Endothelial cell of umbilical vein (primary cell): ENCODE measurements at regions not wholly inside any gene's neighbourhood (a gene's known extent, or its start where the extent isn't known, plus 50 kb on each side); places are given as distances from the start of the nearest gene placed in this dataset.

ENCODE experiments used
- EZH2 ChIP-seq: IDR thresholded peaks from 2 replicates; pipeline ENCODE4 v1.6.1; 2012; ENCODE audit warnings: borderline replicate concordance, low read depth, mild to moderate bottlenecking, moderate library complexity, low read length, inconsistent platforms; ENCODE audit not compliant: severe bottlenecking
- FOS ChIP-seq: IDR thresholded peaks from 2 replicates; pipeline ENCODE4 v1.6.1; 2011; ENCODE audit warnings: mild to moderate bottlenecking, low read length, moderate library complexity, borderline replicate concordance; ENCODE audit not compliant: insufficient read depth
- GATA2 ChIP-seq: IDR thresholded peaks from 2 replicates; pipeline ENCODE4 v1.7.0; 2011; ENCODE audit warnings: low read depth, mild to moderate bottlenecking, moderate library complexity, mixed read lengths, low read length; ENCODE audit not compliant: insufficient read length, insufficient read depth
- JUN ChIP-seq: IDR thresholded peaks from 2 replicates; pipeline ENCODE4 v1.6.1; 2011; ENCODE audit warnings: borderline replicate concordance, low read depth; ENCODE audit not compliant: insufficient read length, insufficient read depth
- MYC ChIP-seq: IDR thresholded peaks from one replicate; pipeline ENCODE4 v1.6.1; 2011; ENCODE audit warnings: mild to moderate bottlenecking, low read depth, low read length
- POLR2A ChIP-seq: IDR thresholded peaks from 2 replicates; pipeline ENCODE4 v1.6.1; 2012; ENCODE audit warnings: low read depth, mild to moderate bottlenecking, control low read depth, low read length
- POLR2AphosphoS5 ChIP-seq: IDR thresholded peaks from 2 replicates; pipeline ENCODE4 v1.6.1; 2012; ENCODE audit warnings: low read depth, mild to moderate bottlenecking, control low read depth, low read length, moderate library complexity; ENCODE audit not compliant: insufficient read depth
- TF ChIP-seq, protein P1 (sequence below), 2 donors: IDR thresholded peaks; 1 replicate in 1 of 2; 2 replicates in 1 of 2; pipeline ENCODE4 v1.5.1; 2011; ENCODE audit warnings: low read length in 2 of 2, mild to moderate bottlenecking in 2 of 2, moderate library complexity in 2 of 2, control low read depth in 1 of 2, inconsistent platforms in 1 of 2, low read depth in 1 of 2; ENCODE audit not compliant: insufficient read depth in 1 of 2; ENCODE audit errors: extremely low read depth in 1 of 2
- TF ChIP-seq, protein P2 (sequence below): IDR thresholded peaks from 2 replicates; pipeline ENCODE4 v1.6.1; 2011; ENCODE audit not compliant: insufficient read depth, insufficient read length

DNA sequence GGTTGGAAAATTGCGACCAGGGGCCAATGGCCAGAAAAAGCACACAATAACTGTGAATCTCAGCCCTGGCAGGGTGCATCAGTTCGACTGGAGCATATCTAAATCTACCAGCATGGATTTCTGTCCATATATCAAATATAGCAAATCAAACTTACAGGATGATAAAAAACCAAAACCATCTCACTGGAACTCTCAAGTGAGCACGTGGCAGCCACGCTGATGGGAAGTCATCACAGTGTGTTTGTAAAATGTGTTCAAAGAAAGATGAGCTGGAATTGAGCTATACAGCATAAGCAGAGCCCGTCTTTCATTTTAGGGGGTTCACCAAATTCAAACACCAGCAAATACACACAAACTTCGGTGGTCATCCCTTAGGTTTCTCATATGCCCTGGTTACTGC is 610.1 kb downstream of the AJAP1 start:
- TF ChIP-seq, protein P1, sequence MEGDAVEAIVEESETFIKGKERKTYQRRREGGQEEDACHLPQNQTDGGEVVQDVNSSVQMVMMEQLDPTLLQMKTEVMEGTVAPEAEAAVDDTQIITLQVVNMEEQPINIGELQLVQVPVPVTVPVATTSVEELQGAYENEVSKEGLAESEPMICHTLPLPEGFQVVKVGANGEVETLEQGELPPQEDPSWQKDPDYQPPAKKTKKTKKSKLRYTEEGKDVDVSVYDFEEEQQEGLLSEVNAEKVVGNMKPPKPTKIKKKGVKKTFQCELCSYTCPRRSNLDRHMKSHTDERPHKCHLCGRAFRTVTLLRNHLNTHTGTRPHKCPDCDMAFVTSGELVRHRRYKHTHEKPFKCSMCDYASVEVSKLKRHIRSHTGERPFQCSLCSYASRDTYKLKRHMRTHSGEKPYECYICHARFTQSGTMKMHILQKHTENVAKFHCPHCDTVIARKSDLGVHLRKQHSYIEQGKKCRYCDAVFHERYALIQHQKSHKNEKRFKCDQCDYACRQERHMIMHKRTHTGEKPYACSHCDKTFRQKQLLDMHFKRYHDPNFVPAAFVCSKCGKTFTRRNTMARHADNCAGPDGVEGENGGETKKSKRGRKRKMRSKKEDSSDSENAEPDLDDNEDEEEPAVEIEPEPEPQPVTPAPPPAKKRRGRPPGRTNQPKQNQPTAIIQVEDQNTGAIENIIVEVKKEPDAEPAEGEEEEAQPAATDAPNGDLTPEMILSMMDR (IDR thresholded peaks at IDR 0.05; ENCODE audit: extremely low read depth in 1 of 2, insufficient read depth in 1 of 2, low read depth in 1 of 2, low read length in 2 of 2), result no peak
- TF ChIP-seq POLR2A, result no peak
- TF ChIP-seq MYC, result no peak
- no peak for TF ChIP-seq POLR2AphosphoS5
- TF ChIP-seq EZH2, result no peak
- no peak for TF ChIP-seq FOS
- no peak for TF ChIP-seq JUN
- no peak for TF ChIP-seq GATA2
- TF ChIP-seq, protein P2, sequence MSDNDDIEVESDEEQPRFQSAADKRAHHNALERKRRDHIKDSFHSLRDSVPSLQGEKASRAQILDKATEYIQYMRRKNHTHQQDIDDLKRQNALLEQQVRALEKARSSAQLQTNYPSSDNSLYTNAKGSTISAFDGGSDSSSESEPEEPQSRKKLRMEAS, result no peak
